Neural cell (in vitro differentiated cells): ENCODE measurements at regions not wholly inside any gene's neighbourhood (a gene's known extent, or its start where the extent isn't known, plus 50 kb on each side); places are given as distances from the start of the nearest gene placed in this dataset.
"Not testable (repeated sequence)": the region's sequence is repeated elsewhere in the genome, so short reads cannot be mapped to it uniquely, and the experiment has no call there.

Experiments
- H2AFZ ChIP-seq: fragments of 200-600, 300-800 bp; sonication (generic), shearing (Covaris generic); 2 replicates; pipeline ENCODE4 v1.6.0; 2014; ENCODE audit warnings: low read depth, mild to moderate bottlenecking, antibody characterized with exemption, low read length, moderate library complexity
- H3F3A ChIP-seq: fragments of 200-600 bp; shearing (Covaris generic); 2 replicates; pipeline ENCODE4 v1.6.1; 2016; ENCODE audit warnings: mild to moderate bottlenecking, moderate library complexity, mixed read lengths, antibody characterized with exemption, low read length; ENCODE audit not compliant: insufficient read depth, poor library complexity, severe bottlenecking
- H3K27ac ChIP-seq: fragments of 200-600, 300-800 bp; sonication (generic), shearing (Covaris generic); 2 replicates; pipeline ENCODE4 v1.5.1; 2014; ENCODE audit warnings: mild to moderate bottlenecking, low read length, moderate library complexity
- H3K27me3 ChIP-seq: fragments of 300-800, 200-600 bp; sonication (generic), shearing (Covaris generic); 2 replicates; pipeline ENCODE4 v1.6.0; 2014; ENCODE audit warnings: mild to moderate bottlenecking, low read depth, low read length, moderate library complexity; ENCODE audit not compliant: insufficient read depth
- H3K36me3 ChIP-seq: fragments of 300-800, 200-600 bp; sonication (generic), shearing (Covaris generic); 2 replicates; pipeline ENCODE4 v1.5.1; 2014; ENCODE audit warnings: mild to moderate bottlenecking, antibody characterized with exemption, low read length, moderate library complexity; ENCODE audit not compliant: insufficient read depth
- H3K4me2 ChIP-seq: fragments of 300-800, 200-600 bp; sonication (generic), shearing (Covaris generic); 2 replicates; pipeline ENCODE4 v1.6.0; 2014; ENCODE audit warnings: mild to moderate bottlenecking, low read length
- H3K4me3 ChIP-seq: fragments of 300-800, 200-600 bp; sonication (generic), shearing (Covaris generic); 2 replicates; pipeline ENCODE4 v1.5.1; 2014; ENCODE audit warnings: mild to moderate bottlenecking, low read length, moderate library complexity
- H3K79me2 ChIP-seq: fragments of 200-600 bp; shearing (Covaris generic); replicated peaks from 2 replicates; pipeline ENCODE4 v1.6.0; 2014; ENCODE audit warnings: mild to moderate bottlenecking, low read length, moderate library complexity; ENCODE audit not compliant: insufficient read depth
- H3K9ac ChIP-seq: fragments of 300-800, 200-600 bp; sonication (generic), shearing (Covaris generic); 2 replicates; pipeline ENCODE4 v1.6.1; 2016; ENCODE audit warnings: mild to moderate bottlenecking, low read length, mixed read lengths
- H3K9me2 ChIP-seq: fragments of 200-600 bp; shearing (Covaris generic); 2 replicates; pipeline ENCODE4 v1.6.1; 2016; ENCODE audit warnings: mild to moderate bottlenecking, low read length, mixed read lengths; ENCODE audit not compliant: insufficient read depth
- H3K9me3 ChIP-seq: fragments of 200-600, 300-800 bp; sonication (generic), shearing (Covaris generic); 2 replicates; pipeline ENCODE4 v1.6.1; 2016; ENCODE audit warnings: mild to moderate bottlenecking, mixed run types, low read length, moderate library complexity, mixed read lengths
- H4K20me1 ChIP-seq: fragments of 200-600 bp; shearing (Covaris generic); 2 replicates; pipeline ENCODE4 v1.6.1; 2016; ENCODE audit warnings: mild to moderate bottlenecking, mixed run types; ENCODE audit not compliant: insufficient read depth
- EP300 ChIP-seq: fragments of 450-650 bp; conservative IDR thresholded peaks from 2 replicates; pipeline ENCODE4 v1.6.1; 2014; ENCODE audit warnings: antibody characterized with exemption, mild to moderate bottlenecking, moderate library complexity; ENCODE audit not compliant: poor library complexity, severe bottlenecking
- EZH2 ChIP-seq: fragments of 200-600, 300-800 bp; shearing (Covaris generic), sonication (generic); IDR thresholded peaks from 2 replicates; pipeline ENCODE4 v1.6.1; 2014; ENCODE audit warnings: antibody characterized with exemption, low read length, borderline replicate concordance, mild to moderate bottlenecking; ENCODE audit not compliant: insufficient read depth, poor library complexity, severe bottlenecking
- MXI1 ChIP-seq: fragments of 450-650 bp; conservative IDR thresholded peaks from 2 replicates; pipeline ENCODE4 v1.6.1; 2014; ENCODE audit warnings: antibody characterized with exemption, mild to moderate bottlenecking; ENCODE audit not compliant: poor library complexity, severe bottlenecking
- POLR2AphosphoS5 ChIP-seq: IDR thresholded peaks from 2 replicates; pipeline ENCODE4 v1.6.1; 2012
- RAD21 ChIP-seq: fragments of 450-650 bp; conservative IDR thresholded peaks from 2 replicates; pipeline ENCODE4 v1.6.1; 2014; ENCODE audit warnings: antibody characterized with exemption, mild to moderate bottlenecking, moderate library complexity
- TAF1 ChIP-seq: IDR thresholded peaks from 2 replicates; pipeline ENCODE4 v1.6.1; 2012; ENCODE audit warnings: low read depth
- TF ChIP-seq, protein P1 (sequence below): fragments of 450-650 bp; IDR thresholded peaks from 2 replicates; pipeline ENCODE4 v1.5.1; 2014; ENCODE audit warnings: antibody characterized with exemption, mild to moderate bottlenecking, moderate library complexity; ENCODE audit not compliant: poor library complexity, severe bottlenecking
- TF ChIP-seq, protein P2 (sequence below): IDR thresholded peaks from 2 replicates; pipeline ENCODE4 v1.6.1; 2012; ENCODE audit warnings: borderline replicate concordance

DNA sequence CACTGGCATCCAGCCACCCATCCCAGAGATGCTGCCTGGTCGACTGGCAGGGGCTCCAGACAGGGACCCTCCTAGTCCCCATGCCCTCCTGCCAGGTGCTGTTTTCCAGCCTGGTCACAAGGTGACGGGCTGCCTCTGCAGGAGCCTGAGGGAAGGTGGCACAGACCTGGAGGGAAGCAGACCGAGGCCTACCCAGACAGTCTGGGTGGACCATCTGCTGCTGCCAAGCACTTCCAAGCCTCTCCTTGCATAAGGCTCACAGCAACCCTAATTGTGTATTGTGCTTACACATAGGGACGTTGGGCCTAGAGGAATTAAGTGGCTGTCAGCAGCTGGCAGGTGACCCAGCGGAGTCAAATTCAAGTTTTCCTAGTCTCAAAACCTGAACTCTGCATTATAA is 90.1 kb upstream of the KCNJ18 start:
- no peaks in the 10 kb centered on the region for H3F3A ChIP-seq
- no peak for TF ChIP-seq EZH2
- TF ChIP-seq MXI1: no peak
- TF ChIP-seq, protein P1, sequence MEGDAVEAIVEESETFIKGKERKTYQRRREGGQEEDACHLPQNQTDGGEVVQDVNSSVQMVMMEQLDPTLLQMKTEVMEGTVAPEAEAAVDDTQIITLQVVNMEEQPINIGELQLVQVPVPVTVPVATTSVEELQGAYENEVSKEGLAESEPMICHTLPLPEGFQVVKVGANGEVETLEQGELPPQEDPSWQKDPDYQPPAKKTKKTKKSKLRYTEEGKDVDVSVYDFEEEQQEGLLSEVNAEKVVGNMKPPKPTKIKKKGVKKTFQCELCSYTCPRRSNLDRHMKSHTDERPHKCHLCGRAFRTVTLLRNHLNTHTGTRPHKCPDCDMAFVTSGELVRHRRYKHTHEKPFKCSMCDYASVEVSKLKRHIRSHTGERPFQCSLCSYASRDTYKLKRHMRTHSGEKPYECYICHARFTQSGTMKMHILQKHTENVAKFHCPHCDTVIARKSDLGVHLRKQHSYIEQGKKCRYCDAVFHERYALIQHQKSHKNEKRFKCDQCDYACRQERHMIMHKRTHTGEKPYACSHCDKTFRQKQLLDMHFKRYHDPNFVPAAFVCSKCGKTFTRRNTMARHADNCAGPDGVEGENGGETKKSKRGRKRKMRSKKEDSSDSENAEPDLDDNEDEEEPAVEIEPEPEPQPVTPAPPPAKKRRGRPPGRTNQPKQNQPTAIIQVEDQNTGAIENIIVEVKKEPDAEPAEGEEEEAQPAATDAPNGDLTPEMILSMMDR: no peak
- no peak for TF ChIP-seq RAD21
- no peak for TF ChIP-seq TAF1
- TF ChIP-seq, protein P2, sequence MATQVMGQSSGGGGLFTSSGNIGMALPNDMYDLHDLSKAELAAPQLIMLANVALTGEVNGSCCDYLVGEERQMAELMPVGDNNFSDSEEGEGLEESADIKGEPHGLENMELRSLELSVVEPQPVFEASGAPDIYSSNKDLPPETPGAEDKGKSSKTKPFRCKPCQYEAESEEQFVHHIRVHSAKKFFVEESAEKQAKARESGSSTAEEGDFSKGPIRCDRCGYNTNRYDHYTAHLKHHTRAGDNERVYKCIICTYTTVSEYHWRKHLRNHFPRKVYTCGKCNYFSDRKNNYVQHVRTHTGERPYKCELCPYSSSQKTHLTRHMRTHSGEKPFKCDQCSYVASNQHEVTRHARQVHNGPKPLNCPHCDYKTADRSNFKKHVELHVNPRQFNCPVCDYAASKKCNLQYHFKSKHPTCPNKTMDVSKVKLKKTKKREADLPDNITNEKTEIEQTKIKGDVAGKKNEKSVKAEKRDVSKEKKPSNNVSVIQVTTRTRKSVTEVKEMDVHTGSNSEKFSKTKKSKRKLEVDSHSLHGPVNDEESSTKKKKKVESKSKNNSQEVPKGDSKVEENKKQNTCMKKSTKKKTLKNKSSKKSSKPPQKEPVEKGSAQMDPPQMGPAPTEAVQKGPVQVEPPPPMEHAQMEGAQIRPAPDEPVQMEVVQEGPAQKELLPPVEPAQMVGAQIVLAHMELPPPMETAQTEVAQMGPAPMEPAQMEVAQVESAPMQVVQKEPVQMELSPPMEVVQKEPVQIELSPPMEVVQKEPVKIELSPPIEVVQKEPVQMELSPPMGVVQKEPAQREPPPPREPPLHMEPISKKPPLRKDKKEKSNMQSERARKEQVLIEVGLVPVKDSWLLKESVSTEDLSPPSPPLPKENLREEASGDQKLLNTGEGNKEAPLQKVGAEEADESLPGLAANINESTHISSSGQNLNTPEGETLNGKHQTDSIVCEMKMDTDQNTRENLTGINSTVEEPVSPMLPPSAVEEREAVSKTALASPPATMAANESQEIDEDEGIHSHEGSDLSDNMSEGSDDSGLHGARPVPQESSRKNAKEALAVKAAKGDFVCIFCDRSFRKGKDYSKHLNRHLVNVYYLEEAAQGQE: no peak
- no peak for TF ChIP-seq EP300
- no peak for TF ChIP-seq POLR2AphosphoS5
- H3K27ac ChIP-seq: no peak overlapping the region
- no peaks in the 10 kb centered on the region for H3K27me3 ChIP-seq
- H4K20me1 ChIP-seq: no peaks in the 10 kb centered on the region
- H3K4me2 ChIP-seq: no peak overlapping the region
- H3K9me2 ChIP-seq: no peaks in the 10 kb centered on the region
- H3K4me3 ChIP-seq: no peak overlapping the region
- H3K9me3 ChIP-seq: peaks cover 5% of the 10 kb centered on the region
- no peak overlapping the region for H2AFZ ChIP-seq
- no peaks in the 10 kb centered on the region for H3K36me3 ChIP-seq
- no peaks in the 10 kb centered on the region for H3K79me2 ChIP-seq
- no peak overlapping the region for H3K9ac ChIP-seq

DNA sequence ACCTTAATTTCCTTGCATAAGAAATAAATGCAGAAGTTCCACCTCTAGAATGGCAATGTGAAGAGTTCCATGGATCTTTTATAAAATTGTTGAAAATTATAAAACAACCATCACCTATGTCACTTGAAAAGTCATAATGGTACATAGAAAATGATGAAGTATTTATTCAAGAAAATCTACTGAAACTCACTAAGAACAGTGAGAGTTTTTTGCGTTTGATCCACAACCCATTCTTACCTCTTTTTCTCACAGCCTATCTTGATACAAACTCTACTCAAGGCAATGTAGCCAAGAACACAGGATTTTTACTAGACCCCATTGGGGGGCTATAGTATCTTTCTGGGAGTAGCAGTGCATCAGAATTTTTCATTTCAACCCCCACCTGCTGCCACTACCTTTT is 89.0 kb upstream of the KCNJ18 start:
- H3K79me2 ChIP-seq, H3K9me3 ChIP-seq, H3K27me3 ChIP-seq, H3K9ac ChIP-seq, H3K4me3 ChIP-seq, H4K20me1 ChIP-seq, H3K27ac ChIP-seq, H2AFZ ChIP-seq, H3K4me2 ChIP-seq, H3K36me3 ChIP-seq, H3K9me2 ChIP-seq, H3F3A ChIP-seq: not testable (repeated sequence)

DNA sequence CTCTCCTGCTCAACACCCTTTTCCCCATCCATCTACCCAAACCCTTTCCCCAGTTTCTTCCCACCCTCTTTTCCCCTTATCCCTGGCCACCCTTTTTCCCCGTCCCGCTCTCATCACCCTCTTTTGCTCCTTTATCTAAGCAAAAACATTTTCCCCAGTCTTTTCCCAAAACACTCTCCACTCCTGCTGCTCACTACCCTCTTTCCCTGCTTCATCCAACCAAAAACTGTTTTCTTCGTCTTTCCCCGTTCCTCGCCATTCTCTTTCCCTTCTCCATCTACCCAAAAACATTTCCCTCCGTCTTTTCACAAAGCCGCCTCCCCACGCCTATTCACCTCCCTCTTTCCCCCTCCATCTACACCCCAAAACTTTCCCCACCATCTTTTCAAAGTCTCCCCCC is 80.9 kb upstream of the KCNJ18 start:
- not testable (repeated sequence) for H3K27ac ChIP-seq

DNA sequence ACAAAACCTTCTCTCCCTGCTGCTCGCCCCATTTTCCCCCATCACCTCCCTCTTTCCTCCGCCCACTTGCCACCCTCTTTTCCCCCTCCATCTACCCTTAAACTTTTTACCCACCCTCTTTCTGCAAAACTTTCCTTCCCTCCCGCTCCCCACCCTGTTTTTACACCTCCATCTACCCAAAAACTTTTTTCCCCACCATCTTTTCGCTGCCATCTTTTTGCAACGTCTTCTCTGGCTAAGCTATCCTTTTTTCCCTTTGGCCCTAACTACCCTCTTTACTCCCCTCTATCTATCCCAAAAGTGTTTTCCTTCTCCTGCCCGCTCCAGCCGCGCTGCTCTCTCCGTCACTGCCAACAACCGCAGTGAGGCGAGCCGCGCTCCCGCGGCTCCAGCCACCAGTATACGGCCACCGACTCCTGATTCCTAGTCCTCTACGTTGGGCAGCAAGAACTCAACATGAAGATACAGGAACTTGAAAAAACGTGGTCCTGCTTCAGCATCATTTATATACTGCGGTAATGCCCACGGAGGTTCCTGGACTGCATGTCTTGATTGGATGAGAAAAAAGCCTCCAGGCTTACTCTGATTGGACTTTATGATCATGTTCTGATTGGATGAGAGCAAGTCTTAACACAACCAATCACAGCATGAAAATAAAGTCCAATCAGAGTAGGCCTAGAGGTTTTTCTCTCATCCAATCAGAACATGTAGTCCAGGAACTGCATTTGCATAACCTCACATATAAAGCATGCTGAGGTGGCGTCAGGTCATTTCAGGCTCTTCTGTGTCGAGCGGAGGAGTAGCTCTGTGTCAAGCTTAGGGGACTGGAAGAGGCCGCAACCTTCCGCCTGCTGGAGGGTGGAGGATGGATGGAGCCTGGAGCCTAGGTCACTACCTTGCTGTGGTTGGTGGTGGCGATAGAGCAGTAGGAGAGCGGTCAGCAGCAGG is 79.9 kb upstream of the KCNJ18 start:
- H3K9me3 ChIP-seq, H3F3A ChIP-seq, H4K20me1 ChIP-seq, H3K9ac ChIP-seq, H3K27ac ChIP-seq, H3K4me3 ChIP-seq, H3K27me3 ChIP-seq, H2AFZ ChIP-seq, H3K79me2 ChIP-seq, H3K4me2 ChIP-seq, H3K9me2 ChIP-seq, H3K36me3 ChIP-seq: not testable (repeated sequence)

More for the DNA sequence above, 80.9 kb upstream of the KCNJ18 start:
- H3K4me2 ChIP-seq, H3F3A ChIP-seq, H3K9me2 ChIP-seq, H3K4me3 ChIP-seq, H3K79me2 ChIP-seq, H3K9ac ChIP-seq, H3K36me3 ChIP-seq, H2AFZ ChIP-seq, H3K9me3 ChIP-seq, H3K27me3 ChIP-seq, H4K20me1 ChIP-seq: not testable (repeated sequence)
